Activated CD4-positive, alpha-beta memory T cell treated with anti-CD3 and anti-CD28 coated beads for 36 hours (primary cell): ENCODE measurements at regions not wholly inside any gene's neighbourhood (a gene's known extent, or its start where the extent isn't known, plus 50 kb on each side); places are given as distances from the start of the nearest gene placed in this dataset.

Experiments
- CTCF ChIA-PET: fragments of 350-600 bp; sonication (Branson Sonifier 250); formaldehyde crosslinking; loops from one replicate; lab custom pipeline; 2021; ENCODE audit warnings: antibody characterized with exemption, inconsistent platforms; lab: Charles Lee
- POLR2A ChIA-PET: fragments of 350-600 bp; sonication (Branson Sonifier 250); formaldehyde crosslinking; loops from one replicate; lab custom pipeline; 2021; ENCODE audit warnings: antibody characterized with exemption; lab: Charles Lee
- DNase-seq: peaks from one replicate; pipeline ENCODE4 v3.0.0-alpha.2; 2020
- H3K27ac Mint-ChIP-seq: one replicate; pipeline ENCODE4 v1.8.0; 2021; ENCODE audit warnings: mixed read lengths
- H3K27me3 Mint-ChIP-seq: one replicate; pipeline ENCODE4 v1.8.0; 2021; ENCODE audit warnings: mixed read lengths
- H3K36me3 Mint-ChIP-seq: one replicate; pipeline ENCODE4 v1.8.0; 2021; ENCODE audit warnings: mixed read lengths
- H3K4me1 Mint-ChIP-seq: one replicate; pipeline ENCODE4 v1.8.0; 2021; ENCODE audit warnings: low read depth, mixed read lengths
- H3K4me3 Mint-ChIP-seq: one replicate; pipeline ENCODE4 v1.8.0; 2021; ENCODE audit warnings: mild to moderate bottlenecking, mixed read lengths
- H3K9me3 Mint-ChIP-seq: one replicate; pipeline ENCODE4 v1.8.0; 2021; ENCODE audit warnings: mixed read lengths
- intact Hi-C: fragments of 100-400 bp; cut with micrococcal nuclease; formaldehyde crosslinking; loops from one replicate; pipeline ENCODE4 v1.15.1; 2023

GRCh38 chr7:438361-438760 lies 81.3 kb downstream of the PDGFA start:
- DNase-seq = no peak
- ChIA-PET POLR2A (no interaction called here), CTCF (no interaction called here)
- Mint-ChIP-seq H3K27me3 (no peaks in the 10 kb centered on the region), H3K9me3 (no peaks in the 10 kb centered on the region), H3K27ac (no peak overlapping the region), H3K4me3 (no peak overlapping the region), H3K4me1 (no peaks in the 10 kb centered on the region), H3K36me3 (no peaks in the 10 kb centered on the region)
- intact Hi-C loops = no loop called here

- H3K27me3 Mint-ChIP-seq = no peaks in the 10 kb centered on the region
- H3K4me1 Mint-ChIP-seq = no peaks in the 10 kb centered on the region
- ChIA-PET CTCF (no interaction called here), POLR2A (no interaction called here)
- intact Hi-C loops = no loop called here
- no peaks in the 10 kb centered on the region for H3K36me3 Mint-ChIP-seq
- H3K27ac Mint-ChIP-seq = no peak overlapping the region
- H3K9me3 Mint-ChIP-seq = no peaks in the 10 kb centered on the region
- no peak overlapping the region for H3K4me3 Mint-ChIP-seq
- DNase-seq = no peak
Measured at GRCh38 chr7:438916-439315, 80.7 kb downstream of the PDGFA start.

- POLR2A ChIA-PET = no interaction called here
- intact Hi-C loops = no loop called here
Measured at GRCh38 chr7:440059-440749, 79.4 kb downstream of the PDGFA start.

GRCh38 chr7:441684-442421 lies 77.8 kb downstream of the PDGFA start:
- H3K36me3 Mint-ChIP-seq = no peaks in the 10 kb centered on the region
- no peak for DNase-seq
- no peaks in the 10 kb centered on the region for H3K27me3 Mint-ChIP-seq
- no peaks in the 10 kb centered on the region for H3K4me1 Mint-ChIP-seq
- H3K9me3 Mint-ChIP-seq = no peaks in the 10 kb centered on the region
- H3K27ac Mint-ChIP-seq = no peak overlapping the region
- intact Hi-C loops = no loop called here
- CTCF ChIA-PET = no interaction called here
- no peak overlapping the region for H3K4me3 Mint-ChIP-seq
- POLR2A ChIA-PET = no interaction called here

More at GRCh38 chr7:440059-440749, 79.4 kb downstream of the PDGFA start:
- Mint-ChIP-seq H3K36me3 (no peaks in the 10 kb centered on the region), H3K27ac (no peak overlapping the region), H3K4me3 (no peak overlapping the region), H3K9me3 (no peaks in the 10 kb centered on the region), H3K4me1 (no peaks in the 10 kb centered on the region), H3K27me3 (no peaks in the 10 kb centered on the region)
- CTCF ChIA-PET = no interaction called here
- no peak for DNase-seq

- Mint-ChIP-seq H3K4me1 (no peaks in the 10 kb centered on the region), H3K27me3 (no peaks in the 10 kb centered on the region), H3K36me3 (no peaks in the 10 kb centered on the region), H3K9me3 (no peaks in the 10 kb centered on the region), H3K4me3 (no peak overlapping the region), H3K27ac (no peak overlapping the region)
- DNase-seq = no peak
- ChIA-PET POLR2A (no interaction called here), CTCF (no interaction called here)
- intact Hi-C loops = no loop called here
Measured at GRCh38 chr7:442457-442856, 77.2 kb downstream of the PDGFA start.

- no peaks in the 10 kb centered on the region for H3K9me3 Mint-ChIP-seq
- H3K36me3 Mint-ChIP-seq = no peaks in the 10 kb centered on the region
- no peak overlapping the region for H3K4me3 Mint-ChIP-seq
- intact Hi-C loops = no loop called here
- H3K27ac Mint-ChIP-seq = no peak overlapping the region
- ChIA-PET POLR2A (no interaction called here), CTCF (no interaction called here)
- no peak for DNase-seq
- H3K27me3 Mint-ChIP-seq = no peaks in the 10 kb centered on the region
- no peaks in the 10 kb centered on the region for H3K4me1 Mint-ChIP-seq
Measured at GRCh38 chr7:443279-443833, 76.3 kb downstream of the PDGFA start.

GRCh38 chr7:444606-445005 lies 75.0 kb downstream of the PDGFA start:
- Mint-ChIP-seq H3K4me3 (no peak overlapping the region), H3K36me3 (no peaks in the 10 kb centered on the region), H3K27ac (no peak overlapping the region), H3K27me3 (no peaks in the 10 kb centered on the region), H3K4me1 (no peaks in the 10 kb centered on the region), H3K9me3 (no peaks in the 10 kb centered on the region)
- DNase-seq = no peak
- intact Hi-C loops = no loop called here
- ChIA-PET CTCF (no interaction called here), POLR2A (no interaction called here)

- Mint-ChIP-seq H3K9me3 (no peaks in the 10 kb centered on the region), H3K4me3 (no peak overlapping the region), H3K27me3 (no peaks in the 10 kb centered on the region), H3K36me3 (no peaks in the 10 kb centered on the region), H3K4me1 (no peaks in the 10 kb centered on the region), H3K27ac (no peak overlapping the region)
- DNase-seq = no peak
- ChIA-PET POLR2A (no interaction called here), CTCF (no interaction called here)
- intact Hi-C loops = no loop called here
Measured at GRCh38 chr7:445020-445419, 74.6 kb downstream of the PDGFA start.

- no peak for DNase-seq
- H3K9me3 Mint-ChIP-seq = no peaks in the 10 kb centered on the region
- no peaks in the 10 kb centered on the region for H3K36me3 Mint-ChIP-seq
- no peaks in the 10 kb centered on the region for H3K4me1 Mint-ChIP-seq
- CTCF ChIA-PET = no interaction called here
- H3K27ac Mint-ChIP-seq = no peak overlapping the region
- H3K27me3 Mint-ChIP-seq = no peaks in the 10 kb centered on the region
- H3K4me3 Mint-ChIP-seq = no peak overlapping the region
- POLR2A ChIA-PET = no interaction called here
- intact Hi-C loops = no loop called here
Measured at GRCh38 chr7:445563-446288, 73.9 kb downstream of the PDGFA start.

- Mint-ChIP-seq H3K27ac (no peak overlapping the region), H3K27me3 (peaks cover 3% of the 10 kb centered on the region), H3K4me1 (peaks cover 5% of the 10 kb centered on the region), H3K4me3 (no peak overlapping the region), H3K36me3 (no peaks in the 10 kb centered on the region), H3K9me3 (no peaks in the 10 kb centered on the region)
- POLR2A ChIA-PET = no interaction called here
- intact Hi-C loops = no loop called here
- no peak for DNase-seq
- CTCF ChIA-PET = no interaction called here
Measured at GRCh38 chr7:446289-446935, 73.2 kb downstream of the PDGFA start.
